ENCODE measurements at regions not wholly inside any gene's neighbourhood (a gene's known extent, or its start where the extent isn't known, plus 50 kb on each side); places are given as distances from the start of the nearest gene placed in this dataset.
"Not testable (repeated sequence)": the region's sequence is repeated elsewhere in the genome, so short reads cannot be mapped to it uniquely, and the experiment has no call there.

DNA sequence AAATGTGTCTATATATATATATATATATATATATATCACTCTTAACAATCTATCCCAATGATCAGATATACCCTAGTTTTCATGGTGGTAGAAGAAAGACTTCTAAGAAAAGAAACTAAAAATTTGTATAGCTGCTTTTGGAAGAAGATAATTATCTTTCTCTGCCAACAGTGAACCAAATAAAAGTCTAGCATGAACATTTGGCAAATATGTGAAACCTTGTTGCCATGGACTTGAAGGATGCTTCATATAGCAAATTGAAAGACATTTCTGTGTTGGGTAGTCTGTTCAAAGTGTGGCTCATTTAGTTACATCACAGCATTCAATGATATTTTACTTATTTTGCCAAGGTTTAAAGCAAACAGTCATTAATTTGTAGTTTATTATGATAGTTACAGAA, 219.9 kb upstream of the NECTIN3 start:
- FAIRE-seq = no peak

- FAIRE-seq = no peak
These were observed 216.4 kb upstream of the NECTIN3 start for GRCh38 chr3:110855207-110855606.

- no peak for FAIRE-seq
These were observed 214.7 kb upstream of the NECTIN3 start for GRCh38 chr3:110856916-110857315.

GRCh38 chr3:110858549-110858948, 213.1 kb upstream of the NECTIN3 start:
- FAIRE-seq = no peak

DNA sequence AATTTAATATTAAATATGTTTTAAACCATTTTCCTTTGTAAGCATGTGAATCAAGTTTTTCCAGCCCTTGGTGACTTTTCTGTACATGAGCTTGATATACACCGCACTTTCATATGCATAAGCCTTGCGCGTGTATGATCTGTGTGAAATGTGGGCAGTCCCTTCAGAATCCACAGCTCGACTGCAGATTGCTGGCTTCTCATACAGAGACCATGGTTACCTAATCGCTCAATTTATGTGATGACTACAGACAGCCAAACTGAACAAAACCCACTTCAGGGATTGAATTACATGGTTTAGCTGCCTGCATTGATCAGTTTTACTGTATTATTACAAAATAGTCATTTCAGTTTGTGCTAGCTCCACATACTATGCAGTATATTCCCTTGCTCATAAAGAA, 212.3 kb upstream of the NECTIN3 start:
- FAIRE-seq = no peak

DNA sequence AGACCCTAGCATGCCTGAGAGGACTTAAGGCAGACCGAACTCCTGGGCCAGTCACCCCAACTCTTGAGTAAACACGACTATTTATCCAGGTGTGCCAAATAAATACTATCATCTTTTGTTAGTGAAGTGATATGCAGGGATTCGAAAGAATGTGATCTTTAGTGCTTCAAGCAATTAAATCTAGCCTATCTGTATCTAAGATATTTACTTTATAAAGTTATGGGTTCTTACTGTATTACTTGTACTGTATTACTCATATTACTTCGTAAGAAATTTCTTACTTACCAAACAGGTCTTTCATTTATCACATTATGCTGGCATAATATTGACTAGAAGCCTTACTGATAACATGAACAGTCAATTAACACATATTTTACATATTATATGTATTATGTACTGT, 211.6 kb upstream of the NECTIN3 start:
- FAIRE-seq = no peak

DNA sequence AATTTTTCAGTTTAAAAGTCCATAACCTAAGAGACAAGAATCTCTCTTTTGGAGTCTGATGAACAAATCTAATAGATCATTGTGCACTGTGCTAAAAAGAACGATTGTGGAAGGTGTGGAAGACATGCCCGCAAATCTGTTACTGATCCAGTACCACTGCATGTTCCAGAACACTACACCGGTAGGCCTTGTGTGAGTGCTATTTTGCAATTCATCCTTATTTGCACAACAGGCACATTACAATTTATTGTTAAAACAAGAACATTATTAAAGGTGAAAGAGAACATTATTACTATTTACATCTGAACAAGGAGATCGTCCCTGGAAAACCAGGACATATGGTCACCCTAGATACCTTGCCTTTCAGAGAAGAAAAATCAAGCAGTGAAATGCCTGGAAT, 205.7 kb upstream of the NECTIN3 start:
- no peak for FAIRE-seq

DNA sequence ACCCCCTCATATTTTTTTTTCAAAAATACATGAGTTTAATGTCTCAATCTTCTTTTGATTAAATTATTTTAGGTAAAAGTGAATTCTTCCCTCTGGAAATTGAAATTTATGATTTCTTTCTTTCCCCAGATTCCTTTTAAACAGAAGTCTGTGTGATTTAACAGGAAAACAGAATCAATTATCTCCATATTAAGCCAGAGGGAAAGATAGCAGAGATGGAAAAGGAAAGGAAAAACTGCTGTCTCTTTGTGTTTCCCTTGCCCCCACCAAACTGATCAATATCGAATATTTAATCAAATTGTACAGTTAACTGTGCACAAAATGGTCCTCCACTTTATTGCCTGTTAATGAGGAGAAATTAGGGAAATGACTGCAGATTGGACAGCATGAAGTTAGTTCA, 203.5 kb upstream of the NECTIN3 start:
- FAIRE-seq = no peak

DNA sequence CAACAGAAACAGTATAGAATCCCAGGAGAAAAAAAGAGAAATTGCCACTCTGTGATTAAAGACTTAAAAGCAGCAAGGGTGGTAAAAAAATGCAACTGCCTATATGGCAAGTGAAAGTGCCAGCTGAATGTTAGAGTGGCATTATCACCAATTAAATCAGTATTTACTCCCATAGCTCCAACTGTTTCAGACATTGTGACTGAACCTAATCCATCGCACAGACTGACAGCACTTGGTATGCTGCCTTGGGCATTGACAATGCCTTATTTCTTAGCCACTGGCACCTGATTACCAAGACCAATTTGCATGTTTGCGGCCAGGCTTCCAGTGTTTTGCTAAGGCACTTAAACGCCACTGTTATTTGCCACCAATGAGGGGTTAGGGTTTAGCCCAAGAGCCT, 201.9 kb upstream of the NECTIN3 start:
- no peak for FAIRE-seq

GRCh38 chr3:110871869-110872268, 199.7 kb upstream of the NECTIN3 start:
- no peak for FAIRE-seq

DNA sequence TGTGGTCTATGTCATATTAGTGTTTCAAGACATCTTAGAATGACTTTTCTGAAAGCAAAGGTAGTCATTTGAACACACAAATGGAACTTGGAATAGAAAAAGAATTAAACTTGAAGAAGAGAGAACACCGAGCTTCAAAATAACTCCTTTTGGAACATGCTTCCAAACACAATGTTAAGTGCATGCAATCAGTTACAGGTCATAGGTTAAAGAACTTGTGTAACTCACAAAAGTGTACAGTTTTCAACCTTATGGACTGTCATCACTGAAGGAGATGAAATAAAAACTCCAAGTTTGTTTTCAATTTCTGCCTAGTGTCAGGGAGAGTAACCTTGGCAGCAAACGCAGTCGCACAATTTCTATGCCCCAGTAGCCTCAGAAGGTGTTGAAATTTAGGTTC, 192.9 kb upstream of the NECTIN3 start:
- no peak for FAIRE-seq

GRCh38 chr3:110881069-110881468, 190.5 kb upstream of the NECTIN3 start:
- no peak for FAIRE-seq

GRCh38 chr3:110886222-110886893, 185.3 kb upstream of the NECTIN3 start:
- FAIRE-seq = no peak

DNA sequence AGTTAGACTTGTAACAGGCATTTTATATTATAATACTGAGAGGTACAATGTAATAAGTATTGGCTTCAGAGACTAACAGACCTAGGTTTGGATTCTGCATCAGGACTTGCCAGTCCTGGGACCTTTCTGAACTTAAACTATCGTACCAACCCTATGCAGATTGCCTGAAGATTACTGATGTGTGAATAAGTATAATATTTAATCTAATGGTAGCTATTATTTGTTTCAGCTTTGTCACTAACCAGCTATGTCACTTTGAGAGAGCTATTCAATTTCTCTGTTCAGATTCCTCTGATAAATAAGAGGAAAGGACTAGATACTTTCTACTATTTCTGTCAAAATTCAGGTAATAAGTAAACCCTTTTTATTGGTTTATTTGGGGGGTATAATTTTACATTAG, 184.4 kb upstream of the NECTIN3 start:
- FAIRE-seq = no peak

DNA sequence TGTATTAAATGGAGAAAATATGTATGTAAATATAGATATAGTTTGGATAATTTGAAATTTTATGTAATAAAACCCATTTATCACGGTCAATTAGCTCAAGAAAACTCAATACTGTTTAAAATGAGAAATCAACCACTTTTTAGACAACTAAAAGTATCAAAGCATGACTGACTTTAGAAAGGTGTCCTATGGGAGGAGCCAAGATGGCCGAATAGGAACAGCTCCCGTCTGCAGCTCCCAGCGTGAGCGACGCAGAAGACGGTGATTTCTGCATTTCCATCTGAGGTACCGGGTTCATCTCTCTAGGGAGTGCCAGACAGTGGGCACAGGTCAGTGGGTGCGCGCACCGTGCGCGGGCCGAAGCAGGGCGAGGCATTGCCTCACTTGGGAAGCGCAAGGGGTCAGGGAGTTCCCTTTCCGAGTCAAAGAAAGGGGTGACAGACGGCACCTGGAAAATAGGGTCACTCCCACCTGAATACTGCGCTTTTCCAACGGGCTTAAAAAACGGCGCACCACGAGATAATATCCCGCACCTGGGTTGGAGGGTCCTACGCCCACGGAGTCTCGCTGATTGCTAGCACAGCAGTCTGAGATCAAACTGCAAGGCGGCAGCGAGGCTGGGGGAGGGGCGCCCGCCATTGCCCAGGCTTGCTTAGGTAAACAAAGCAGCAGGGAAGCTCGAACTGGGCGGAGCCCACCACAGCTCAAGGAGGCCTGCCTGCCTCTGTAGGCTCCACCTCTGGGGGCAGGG, 182.8 kb upstream of the NECTIN3 start:
- FAIRE-seq = not testable (repeated sequence)

- not testable (repeated sequence) for FAIRE-seq
These were observed 182.3 kb upstream of the NECTIN3 start for GRCh38 chr3:110889376-110889699.

DNA sequence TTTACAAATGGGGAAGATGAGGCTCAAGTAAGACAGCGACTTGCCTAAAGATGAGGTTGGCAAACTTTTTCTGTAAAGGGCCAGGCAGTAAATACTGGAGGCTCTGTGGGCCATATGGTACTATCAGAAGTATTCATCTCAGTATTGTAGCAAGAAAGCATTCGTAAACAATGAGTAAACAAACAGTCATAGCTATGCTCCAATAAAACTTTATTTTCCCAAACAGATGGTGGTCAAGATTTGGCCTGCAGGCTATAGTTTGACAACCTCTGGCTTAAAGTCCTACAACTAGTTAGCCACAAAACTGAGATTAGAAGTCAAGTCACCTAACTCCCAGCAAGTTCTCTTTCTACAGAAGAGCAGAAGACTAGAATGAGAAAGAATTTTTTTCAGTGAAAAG, 177.0 kb upstream of the NECTIN3 start:
- FAIRE-seq = no peak

GRCh38 chr3:110895054-110895453, 176.6 kb upstream of the NECTIN3 start:
- no peak for FAIRE-seq

GRCh38 chr3:110897046-110897445, 174.6 kb upstream of the NECTIN3 start:
- no peak for FAIRE-seq

DNA sequence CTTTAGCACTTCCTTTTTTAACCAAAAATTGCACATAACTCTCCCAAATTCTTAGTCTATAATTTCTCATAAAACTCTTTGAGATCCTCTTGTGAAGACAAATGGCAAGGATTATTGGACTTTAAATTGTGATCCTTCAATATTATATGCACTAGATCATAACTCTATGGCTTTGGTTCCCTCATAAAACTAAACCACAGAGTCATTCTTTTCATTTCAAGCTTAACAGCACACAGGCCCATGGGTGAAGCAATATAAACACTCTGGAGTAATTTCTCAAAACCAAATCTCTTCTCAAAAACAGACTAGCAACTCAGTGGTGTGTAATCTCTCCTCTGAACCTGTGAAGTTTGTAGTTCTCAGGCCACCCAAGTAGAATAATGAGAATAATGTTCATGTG, 171.0 kb upstream of the NECTIN3 start:
- no peak for FAIRE-seq

GRCh38 chr3:110901536-110901935, 170.1 kb upstream of the NECTIN3 start:
- no peak for FAIRE-seq

DNA sequence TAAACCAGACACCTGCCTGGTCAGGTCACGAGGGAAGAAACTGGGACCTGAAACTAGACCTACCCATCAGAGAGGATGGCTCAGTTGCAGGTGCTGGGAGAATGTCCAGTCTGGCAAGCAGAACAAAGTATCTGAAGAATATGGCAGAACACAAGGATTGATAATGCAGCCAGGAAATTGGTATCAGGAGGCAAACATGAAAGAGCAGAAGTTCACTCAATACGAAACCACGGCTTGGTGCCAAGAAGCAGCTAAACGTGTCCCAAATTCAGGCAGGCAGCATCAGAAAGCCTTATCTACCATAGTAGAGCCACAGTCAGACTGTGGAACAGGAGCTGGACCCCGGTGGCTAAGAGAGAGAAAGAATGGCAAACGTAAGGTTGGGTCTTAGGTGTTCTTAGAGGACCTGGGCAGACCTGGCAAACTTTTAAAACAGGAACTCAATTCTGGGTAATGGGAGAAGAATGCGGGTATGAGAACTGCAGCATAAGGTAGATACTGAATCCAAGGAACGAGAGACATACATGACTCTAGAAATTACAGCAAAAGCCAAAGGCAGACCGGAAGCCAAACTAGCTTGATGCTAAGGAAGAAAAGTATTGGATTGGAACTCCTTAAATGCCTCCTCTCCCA, 169.0 kb upstream of the NECTIN3 start:
- no peak for FAIRE-seq

DNA sequence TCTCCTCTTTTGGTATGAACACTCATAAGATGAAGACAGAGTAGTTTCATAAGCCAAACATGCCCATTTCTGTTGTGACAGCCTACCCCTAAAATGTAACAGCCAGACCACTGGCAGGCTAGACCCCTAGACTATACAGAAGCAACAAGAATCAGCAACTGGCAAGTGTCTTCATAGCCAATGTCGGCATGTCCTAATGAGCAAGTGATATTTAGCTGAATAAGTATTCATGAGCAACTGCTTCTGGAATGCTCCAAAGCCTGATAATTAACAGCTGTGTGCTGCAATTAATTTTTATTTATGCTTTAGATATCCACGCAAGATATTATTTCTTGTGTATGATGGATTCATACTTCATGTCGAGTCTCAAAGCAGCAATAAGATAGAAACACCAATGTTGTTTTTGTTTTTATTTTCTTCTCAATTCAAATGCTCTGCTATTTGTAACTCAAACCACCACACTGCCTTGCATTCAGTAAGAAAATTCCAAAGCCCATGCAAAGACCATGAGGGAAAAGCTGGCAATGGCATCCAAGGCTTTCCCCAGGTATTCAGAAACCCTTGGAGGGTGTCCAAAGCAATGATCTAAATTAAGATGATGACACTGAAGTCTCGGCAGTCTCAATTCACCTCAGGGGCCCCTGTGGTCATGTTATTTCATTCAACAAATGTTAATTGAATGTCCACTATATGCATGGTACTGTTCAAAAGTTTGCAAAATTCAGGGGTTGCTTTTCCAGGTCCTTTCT, 167.7 kb upstream of the NECTIN3 start:
- FAIRE-seq = no peak

- no peak for FAIRE-seq
These were observed 167.1 kb upstream of the NECTIN3 start for GRCh38 chr3:110904520-110904890.
